ENCODE measurements at regions not wholly inside any gene's neighbourhood (a gene's known extent, or its start where the extent isn't known, plus 50 kb on each side); places are given as distances from the start of the nearest gene placed in this dataset.
A peak's percentile ranks its signal among the peaks of the same experiment; 100 is the strongest.
"Not testable (repeated sequence)": the region's sequence is repeated elsewhere in the genome, so short reads cannot be mapped to it uniquely, and the experiment has no call there.

- H3K27me3 ChIP-seq (ENCODE audit: control insufficient read depth, insufficient read depth, low read length): no peaks in the 10 kb centered on the region
- no peak for DNase-seq
- H3K27ac ChIP-seq (ENCODE audit: low read length): no peak overlapping the region
- 83% methylated on average over 1 of the region's 1 CpG for WGBS (ENCODE audit: insufficient coverage, low lambda C conversion rate)
- no peak overlapping the region for H3K4me3 ChIP-seq (ENCODE audit: low read length)
- no peaks in the 10 kb centered on the region for H3K9me3 ChIP-seq (ENCODE audit: control insufficient read depth, low read depth, low read length)
- H3K4me1 ChIP-seq (ENCODE audit: control insufficient read depth, insufficient read depth, low read length): no peaks in the 10 kb centered on the region
- H3K36me3 ChIP-seq (ENCODE audit: control insufficient read depth, insufficient read depth, low read length): no peaks in the 10 kb centered on the region
Observed at GRCh38 chr12:46898989-46899388, 73.2 kb upstream of the SLC38A4 start.

- Histone ChIP-seq H3K4me3 (ENCODE audit: low read length) (no peak overlapping the region), H3K27ac (ENCODE audit: low read length) (no peak overlapping the region), H3K27me3 (ENCODE audit: control insufficient read depth, insufficient read depth, low read length) (no peaks in the 10 kb centered on the region), H3K9me3 (ENCODE audit: control insufficient read depth, low read depth, low read length) (no peaks in the 10 kb centered on the region), H3K36me3 (ENCODE audit: control insufficient read depth, insufficient read depth, low read length) (no peaks in the 10 kb centered on the region), H3K4me1 (ENCODE audit: control insufficient read depth, insufficient read depth, low read length) (no peaks in the 10 kb centered on the region)
- DNase-seq: no peak
- no CpG with 5 or more reads among the region's 3 CpGs for WGBS (ENCODE audit: insufficient coverage, low lambda C conversion rate)
Observed at GRCh38 chr12:46900734-46901463, 75.1 kb upstream of the SLC38A4 start.

GRCh38 chr12:46901464-46902205 lies 75.8 kb upstream of the SLC38A4 start:
- no peaks in the 10 kb centered on the region for H3K27me3 ChIP-seq (ENCODE audit: control insufficient read depth, insufficient read depth, low read length)
- H3K4me1 ChIP-seq (ENCODE audit: control insufficient read depth, insufficient read depth, low read length): no peaks in the 10 kb centered on the region
- WGBS (ENCODE audit: insufficient coverage, low lambda C conversion rate): no CpG with 5 or more reads among the region's 3 CpGs
- no peaks in the 10 kb centered on the region for H3K9me3 ChIP-seq (ENCODE audit: control insufficient read depth, low read depth, low read length)
- H3K27ac ChIP-seq (ENCODE audit: low read length): no peak overlapping the region
- H3K4me3 ChIP-seq (ENCODE audit: low read length): no peak overlapping the region
- no peaks in the 10 kb centered on the region for H3K36me3 ChIP-seq (ENCODE audit: control insufficient read depth, insufficient read depth, low read length)
- no peak for DNase-seq

GRCh38 chr12:46903058-46903457 lies 77.3 kb upstream of the SLC38A4 start:
- H3K27ac ChIP-seq (ENCODE audit: low read length): no peak overlapping the region
- 88% methylated on average over 1 of the region's 2 CpGs for WGBS (ENCODE audit: insufficient coverage, low lambda C conversion rate)
- H3K4me3 ChIP-seq (ENCODE audit: low read length): no peak overlapping the region
- H3K27me3 ChIP-seq (ENCODE audit: control insufficient read depth, insufficient read depth, low read length): no peaks in the 10 kb centered on the region
- H3K4me1 ChIP-seq (ENCODE audit: control insufficient read depth, insufficient read depth, low read length): no peaks in the 10 kb centered on the region
- H3K9me3 ChIP-seq (ENCODE audit: control insufficient read depth, low read depth, low read length): no peaks in the 10 kb centered on the region
- no peaks in the 10 kb centered on the region for H3K36me3 ChIP-seq (ENCODE audit: control insufficient read depth, insufficient read depth, low read length)
- no peak for DNase-seq

- no peak for DNase-seq
- no peaks in the 10 kb centered on the region for H3K27me3 ChIP-seq (ENCODE audit: control insufficient read depth, insufficient read depth, low read length)
- no peaks in the 10 kb centered on the region for H3K36me3 ChIP-seq (ENCODE audit: control insufficient read depth, insufficient read depth, low read length)
- WGBS (ENCODE audit: insufficient coverage, low lambda C conversion rate): no CpG with 5 or more reads among the region's 12 CpGs
- no peaks in the 10 kb centered on the region for H3K4me1 ChIP-seq (ENCODE audit: control insufficient read depth, insufficient read depth, low read length)
- H3K27ac ChIP-seq (ENCODE audit: low read length): no peak overlapping the region
- no peak overlapping the region for H3K4me3 ChIP-seq (ENCODE audit: low read length)
- no peaks in the 10 kb centered on the region for H3K9me3 ChIP-seq (ENCODE audit: control insufficient read depth, low read depth, low read length)
Observed at GRCh38 chr12:46904406-46905238, 78.8 kb upstream of the SLC38A4 start.

GRCh38 chr12:46905239-46905627 lies 79.4 kb upstream of the SLC38A4 start:
- H3K4me3 ChIP-seq (ENCODE audit: low read length); H3K9me3 ChIP-seq (ENCODE audit: control insufficient read depth, low read depth, low read length); H3K27me3 ChIP-seq (ENCODE audit: control insufficient read depth, insufficient read depth, low read length); H3K27ac ChIP-seq (ENCODE audit: low read length); H3K36me3 ChIP-seq (ENCODE audit: control insufficient read depth, insufficient read depth, low read length); H3K4me1 ChIP-seq (ENCODE audit: control insufficient read depth, insufficient read depth, low read length); DNase-seq: not testable (repeated sequence)
- WGBS (ENCODE audit: insufficient coverage, low lambda C conversion rate): no CpG with 5 or more reads among the region's 4 CpGs

GRCh38 chr12:46907791-46908190 lies 82.0 kb upstream of the SLC38A4 start:
- WGBS (ENCODE audit: insufficient coverage, low lambda C conversion rate): no CpG with 5 or more reads among the region's 3 CpGs

GRCh38 chr12:46908236-46908935 lies 82.6 kb upstream of the SLC38A4 start:
- Histone ChIP-seq H3K36me3 (ENCODE audit: control insufficient read depth, insufficient read depth, low read length) (no peaks in the 10 kb centered on the region), H3K27ac (ENCODE audit: low read length) (peak overlapping the region; percentile 12), H3K4me3 (ENCODE audit: low read length) (no peak overlapping the region), H3K9me3 (ENCODE audit: control insufficient read depth, low read depth, low read length) (no peaks in the 10 kb centered on the region), H3K27me3 (ENCODE audit: control insufficient read depth, insufficient read depth, low read length) (no peaks in the 10 kb centered on the region), H3K4me1 (ENCODE audit: control insufficient read depth, insufficient read depth, low read length) (no peaks in the 10 kb centered on the region)
- no CpG with 5 or more reads among the region's 2 CpGs for WGBS (ENCODE audit: insufficient coverage, low lambda C conversion rate)
- peak; percentile 21 to 27 for DNase-seq

More at GRCh38 chr12:46907791-46908190, 82.0 kb upstream of the SLC38A4 start:
- Histone ChIP-seq H3K27me3 (ENCODE audit: control insufficient read depth, insufficient read depth, low read length) (no peaks in the 10 kb centered on the region), H3K27ac (ENCODE audit: low read length) (no peak overlapping the region), H3K9me3 (ENCODE audit: control insufficient read depth, low read depth, low read length) (no peaks in the 10 kb centered on the region), H3K4me1 (ENCODE audit: control insufficient read depth, insufficient read depth, low read length) (no peaks in the 10 kb centered on the region), H3K4me3 (ENCODE audit: low read length) (no peak overlapping the region), H3K36me3 (ENCODE audit: control insufficient read depth, insufficient read depth, low read length) (no peaks in the 10 kb centered on the region)
- no peak for DNase-seq

- H3K27ac ChIP-seq (ENCODE audit: low read length): peak overlapping the region; percentile 12
- H3K9me3 ChIP-seq (ENCODE audit: control insufficient read depth, low read depth, low read length): no peaks in the 10 kb centered on the region
- no peaks in the 10 kb centered on the region for H3K27me3 ChIP-seq (ENCODE audit: control insufficient read depth, insufficient read depth, low read length)
- no CpG with 5 or more reads among the region's 6 CpGs for WGBS (ENCODE audit: insufficient coverage, low lambda C conversion rate)
- H3K4me3 ChIP-seq (ENCODE audit: low read length): no peak overlapping the region
- no peaks in the 10 kb centered on the region for H3K4me1 ChIP-seq (ENCODE audit: control insufficient read depth, insufficient read depth, low read length)
- no peak for DNase-seq
- no peaks in the 10 kb centered on the region for H3K36me3 ChIP-seq (ENCODE audit: control insufficient read depth, insufficient read depth, low read length)
Observed at GRCh38 chr12:46908936-46909635, 83.3 kb upstream of the SLC38A4 start.
